ENCODE measurements at regions not wholly inside any gene's neighbourhood (a gene's known extent, or its start where the extent isn't known, plus 50 kb on each side); places are given as distances from the start of the nearest gene placed in this dataset.

GRCh38 chr4:124181039-124181438, 531.5 kb downstream of the ANKRD50 start:
- Histone ChIP-seq H3K27ac (ENCODE audit: low read depth in 2 of 2, low read length in 1 of 2) (peak overlapping the region in 1 of 2 experiments; percentile 65; a peak in 1 of 4 replicates), H3K36me3 (replicated peaks in 1 of 2; ENCODE audit: control insufficient read depth in 1 of 2, insufficient read depth in 2 of 2, low read length in 1 of 2) (no peaks in the 10 kb centered on the region), H2AFZ (ENCODE audit: low read depth) (no peak overlapping the region), H4K20me1 (ENCODE audit: insufficient read depth) (no peaks in the 10 kb centered on the region), H3F3A (replicated peaks; ENCODE audit: insufficient read depth) (peaks cover 4% of the 10 kb centered on the region), H3K9me3 (no peaks in the 10 kb centered on the region), H3K4me1 (ENCODE audit: control insufficient read depth in 1 of 2, insufficient read depth in 2 of 2, low read depth in 1 of 2, low read length in 1 of 2) (peaks cover 0 to 18% of the 10 kb centered on the region in 2 experiments; a peak in 3 of 4 replicates), H3K4me3 (ENCODE audit: low read depth in 2 of 2, low read length in 1 of 2) (no peak overlapping the region), H3K4me2 (no peak overlapping the region), H3K9me2 (no peaks in the 10 kb centered on the region), H3K9ac (no peak overlapping the region), H3K27me3 (ENCODE audit: insufficient read depth) (no peaks in the 10 kb centered on the region), H3K79me2 (ENCODE audit: insufficient read depth) (no peaks in the 10 kb centered on the region)
- no peak for TF ChIP-seq USF1 (IDR thresholded peaks at IDR 0.05; ENCODE audit: borderline replicate concordance, low read depth)
- TF ChIP-seq EP300 (IDR thresholded peaks at IDR 0.05; ENCODE audit: borderline replicate concordance in 1 of 2, low read depth in 1 of 2, low read length in 1 of 2), result peak in 1 of 2 experiments; percentile 55; a peak in 2 of 4 replicates
- TF ChIP-seq TCF12 (IDR thresholded peaks at IDR 0.05), result peak; percentile 70
- no peak for TF ChIP-seq GABPA (IDR thresholded peaks at IDR 0.05; ENCODE audit: low read depth)
- TF ChIP-seq PBX3 (IDR thresholded peaks at IDR 0.05), result peak; percentile 65; the same call in 1 of the 2 replicates
- TF ChIP-seq JUND (IDR thresholded peaks at IDR 0.05), result peak; percentile 26; the same call in 1 of the 2 replicates
- 70% methylated on average over 2 of the region's 2 CpGs for WGBS (ENCODE audit: low lambda C conversion rate)
- ChIA-PET POLR2A (no interaction called here), CTCF (no interaction called here)
- DNase-seq, result no peak

- no peaks in the 10 kb centered on the region for H3K9me2 ChIP-seq
- no peak overlapping the region for H3K27ac ChIP-seq (ENCODE audit: low read depth in 2 of 2, low read length in 1 of 2)
- CTCF ChIA-PET, result no interaction called here
- H3K36me3 ChIP-seq (replicated peaks in 1 of 2; ENCODE audit: control insufficient read depth in 1 of 2, insufficient read depth in 2 of 2, low read length in 1 of 2), result no peaks in the 10 kb centered on the region
- H3K79me2 ChIP-seq (ENCODE audit: insufficient read depth), result no peaks in the 10 kb centered on the region
- no peak overlapping the region for H3K4me3 ChIP-seq (ENCODE audit: low read depth in 2 of 2, low read length in 1 of 2)
- no peaks in the 10 kb centered on the region for H3K9me3 ChIP-seq
- POLR2A ChIA-PET, result no interaction called here
- H3K9ac ChIP-seq, result no peak overlapping the region
- no peak overlapping the region for H2AFZ ChIP-seq (ENCODE audit: low read depth)
- 0 out of 2 replicates have a peak, but pooled peaks have one; percentile 14 for TF ChIP-seq PBX3 (IDR thresholded peaks at IDR 0.05)
- TF ChIP-seq FOXJ3 (CRISPR knock-in tag; IDR thresholded peaks at IDR 0.05), result no peak
- H3K27me3 ChIP-seq (ENCODE audit: insufficient read depth), result no peaks in the 10 kb centered on the region
- no peak overlapping the region for H3K4me2 ChIP-seq
- 74% methylated on average over 2 of the region's 2 CpGs for WGBS (ENCODE audit: low lambda C conversion rate)
- peaks cover 0 to 12% of the 10 kb centered on the region in 2 experiments; a peak in 3 of 4 replicates for H3K4me1 ChIP-seq (ENCODE audit: control insufficient read depth in 1 of 2, insufficient read depth in 2 of 2, low read depth in 1 of 2, low read length in 1 of 2)
- no peaks in the 10 kb centered on the region for H4K20me1 ChIP-seq (ENCODE audit: insufficient read depth)
- no peaks in the 10 kb centered on the region for H3F3A ChIP-seq (replicated peaks; ENCODE audit: insufficient read depth)
- DNase-seq, result no peak
These were observed 529.3 kb downstream of the ANKRD50 start for GRCh38 chr4:124183231-124183630.

- Histone ChIP-seq H3K4me3 (ENCODE audit: low read depth in 2 of 2, low read length in 1 of 2) (no peak overlapping the region), H3K27me3 (ENCODE audit: insufficient read depth) (no peaks in the 10 kb centered on the region), H2AFZ (ENCODE audit: low read depth) (no peak overlapping the region), H3K27ac (ENCODE audit: low read depth in 2 of 2, low read length in 1 of 2) (no peak overlapping the region; a peak in 1 of 4 replicates), H3K36me3 (replicated peaks in 1 of 2; ENCODE audit: control insufficient read depth in 1 of 2, insufficient read depth in 2 of 2, low read length in 1 of 2) (no peaks in the 10 kb centered on the region), H3K9ac (no peak overlapping the region), H3K9me2 (no peaks in the 10 kb centered on the region), H3K79me2 (ENCODE audit: insufficient read depth) (no peaks in the 10 kb centered on the region), H4K20me1 (ENCODE audit: insufficient read depth) (no peaks in the 10 kb centered on the region), H3K4me1 (ENCODE audit: control insufficient read depth in 1 of 2, insufficient read depth in 2 of 2, low read depth in 1 of 2, low read length in 1 of 2) (peaks cover 0 to 8% of the 10 kb centered on the region in 2 experiments; a peak in 2 of 4 replicates), H3K9me3 (no peaks in the 10 kb centered on the region), H3F3A (replicated peaks; ENCODE audit: insufficient read depth) (no peaks in the 10 kb centered on the region), H3K4me2 (no peak overlapping the region)
- no peak for TF ChIP-seq FOSL2 (IDR thresholded peaks at IDR 0.05; ENCODE audit: borderline replicate concordance, low read depth)
- TF ChIP-seq NFIC (IDR thresholded peaks at IDR 0.05; ENCODE audit: borderline replicate concordance), result no peak
- CTCF ChIA-PET, result no interaction called here
- no peak for DNase-seq
- POLR2A ChIA-PET, result no interaction called here
These were observed 528.6 kb downstream of the ANKRD50 start for GRCh38 chr4:124183926-124184325.

Measured in SK-N-SH (cell line).